LNCAP (cell line): ENCODE measurements at regions not wholly inside any gene's neighbourhood (a gene's known extent, or its start where the extent isn't known, plus 50 kb on each side); places are given as distances from the start of the nearest gene placed in this dataset.

Source experiments
- CTCF ChIP-seq: fragments of 450-650 bp; IDR thresholded peaks from 2 replicates; pipeline ENCODE4 v1.5.1; 2017; ENCODE audit warnings: mild to moderate bottlenecking

- no peak for TF ChIP-seq CTCF
These were observed 53.1 kb upstream of the SEPTIN5 start for GRCh38 chr22:19661156-19661555.

GRCh38 chr22:19663286-19663815 lies 51.0 kb upstream of the SEPTIN5 start:
- no peak for TF ChIP-seq CTCF

- TF ChIP-seq CTCF = no peak
These were observed 50.4 kb upstream of the SEPTIN5 start for GRCh38 chr22:19663821-19664355.

GRCh38 chr22:19664406-19664805 lies 49.9 kb upstream of the SEPTIN5 start:
- TF ChIP-seq CTCF = no peak
